Hematopoietic multipotent progenitor cell (in vitro differentiated cells): ENCODE measurements at regions not wholly inside any gene's neighbourhood (a gene's known extent, or its start where the extent isn't known, plus 50 kb on each side); places are given as distances from the start of the nearest gene placed in this dataset.
"Not testable (repeated sequence)": the region's sequence is repeated elsewhere in the genome, so short reads cannot be mapped to it uniquely, and the experiment has no call there.

Source experiments
- DNase-seq, 3 donors: peaks; one replicate each; pipeline ENCODE4 v3.0.0-alpha.2; 2011 to 2015; ENCODE audit warnings: low read depth in 2 of 3, low spot score in 2 of 3

DNA sequence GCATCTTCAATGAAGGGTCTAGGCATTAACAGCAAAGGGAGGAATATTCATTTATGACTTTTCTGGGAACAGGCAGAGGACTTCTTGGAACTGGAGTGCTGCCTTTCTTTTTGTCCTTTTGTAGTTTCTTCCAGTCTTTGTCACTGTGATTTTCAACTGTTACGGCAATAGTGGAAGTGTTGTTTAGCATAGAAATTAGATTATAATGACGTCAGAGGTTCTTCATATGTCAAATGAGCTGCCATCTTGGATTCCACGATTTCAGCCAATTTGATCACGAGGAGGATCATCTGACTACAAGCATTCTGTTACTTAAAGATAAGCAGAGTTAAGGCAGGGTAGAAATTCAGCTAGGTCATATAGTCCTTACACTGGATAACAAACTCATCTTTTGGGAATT, 239.0 kb downstream of the NEBL start:
- DNase-seq: no peak

DNA sequence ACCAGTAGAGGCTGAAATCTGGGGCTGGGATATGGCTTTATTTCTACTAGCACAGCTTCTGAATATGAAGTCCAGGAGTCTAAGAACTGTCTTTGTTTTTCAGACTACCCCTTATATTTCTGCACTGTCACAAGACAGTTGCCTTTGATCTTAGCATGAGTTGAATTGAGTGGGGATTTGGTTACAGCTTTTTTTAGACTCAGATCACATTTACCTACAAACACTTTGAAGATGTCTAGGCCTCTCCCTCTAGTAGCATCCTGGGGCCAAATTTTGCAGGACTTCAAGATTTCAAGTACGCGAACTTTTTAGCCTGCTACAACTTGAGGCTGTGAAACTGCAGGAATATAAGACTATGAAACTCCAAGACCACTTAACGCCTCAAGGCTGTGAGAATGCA, 240.2 kb downstream of the NEBL start:
- DNase-seq: no peak

DNA sequence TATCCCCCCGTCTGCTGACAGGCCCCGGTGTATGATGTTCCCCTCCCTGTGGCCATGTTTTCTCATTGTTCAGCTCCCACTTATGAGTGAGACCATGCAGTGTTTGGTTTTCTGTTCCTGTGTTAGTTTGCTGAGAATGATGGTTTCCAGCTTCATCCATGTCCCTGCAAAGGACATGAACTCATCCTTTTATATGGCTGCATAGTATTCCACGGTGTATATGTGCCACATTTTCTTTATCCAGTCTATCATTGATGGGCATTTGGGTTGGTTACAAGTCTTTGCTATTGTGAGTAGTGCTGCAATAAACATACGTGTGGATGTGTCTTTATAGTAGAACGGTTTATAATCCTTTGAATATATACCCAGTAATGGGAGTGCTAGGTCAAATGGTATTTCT, 244.7 kb downstream of the NEBL start:
- DNase-seq: not testable (repeated sequence)

DNA sequence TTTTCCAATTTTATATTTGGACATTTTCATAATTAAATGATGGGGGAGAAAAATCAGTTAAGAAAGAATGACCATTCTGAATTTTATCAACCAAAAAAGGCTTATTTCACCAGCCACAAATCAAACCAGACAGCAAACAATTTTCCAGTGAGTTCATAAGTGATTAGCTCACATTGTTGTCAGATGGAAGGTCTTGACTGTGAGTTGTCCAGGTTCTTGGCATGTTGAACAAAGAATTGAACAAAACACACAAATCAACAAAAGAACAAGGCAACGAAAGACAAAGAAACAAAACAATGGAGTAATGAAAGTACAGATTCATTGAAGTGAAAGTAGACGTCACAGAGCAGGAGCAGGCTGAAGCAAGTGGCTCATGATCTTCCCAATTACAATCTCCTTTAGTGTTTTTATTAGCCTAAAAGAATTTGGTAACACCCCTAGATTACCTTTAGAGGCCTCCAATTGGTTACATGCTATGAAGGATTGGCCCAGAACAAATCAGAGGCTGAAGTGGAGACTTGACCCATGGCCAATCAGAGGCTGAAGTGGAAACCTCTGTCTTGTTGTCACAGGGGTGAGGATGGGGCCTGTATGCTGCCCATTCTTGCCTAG, 248.7 kb downstream of the NEBL start:
- no peak for DNase-seq

DNA sequence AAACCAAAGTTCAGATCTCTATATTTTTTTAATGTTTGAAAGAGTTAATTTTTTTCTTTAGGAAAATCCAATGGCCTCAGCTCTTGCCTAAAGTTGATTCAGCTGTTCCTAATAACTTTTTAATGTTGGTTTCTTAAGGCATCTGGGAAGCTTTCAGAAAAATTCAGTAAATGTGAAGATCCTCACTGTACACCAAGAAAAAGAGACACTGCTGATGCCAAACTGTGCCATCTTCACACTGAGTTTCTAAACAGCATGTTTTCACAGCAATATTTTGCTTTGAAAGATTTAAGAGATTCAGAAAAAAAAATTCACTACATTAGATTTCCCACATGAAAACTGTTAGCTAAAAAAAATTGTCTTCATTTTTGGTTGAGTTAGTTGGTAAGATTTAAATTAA, 249.4 kb downstream of the NEBL start:
- DNase-seq: no peak

DNA sequence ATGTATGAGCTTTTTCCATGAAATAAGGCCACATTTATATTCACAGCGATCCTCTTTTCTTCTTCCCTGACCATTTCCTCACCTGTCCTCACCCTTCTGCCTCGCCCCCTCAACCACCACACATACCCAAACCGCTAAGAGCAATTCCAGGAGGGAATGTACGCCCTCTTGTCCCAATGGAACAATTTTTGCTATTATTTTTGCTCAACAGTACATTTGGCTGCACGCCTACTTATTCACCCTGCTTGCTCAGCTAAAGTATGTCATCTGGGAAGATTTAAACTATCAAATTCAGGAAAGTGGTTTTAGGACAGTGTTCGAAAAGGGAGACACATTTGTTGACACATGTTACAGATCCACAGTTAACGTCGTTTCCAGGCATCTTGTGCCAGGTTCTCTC, 252.7 kb downstream of the NEBL start:
- no peak for DNase-seq

DNA sequence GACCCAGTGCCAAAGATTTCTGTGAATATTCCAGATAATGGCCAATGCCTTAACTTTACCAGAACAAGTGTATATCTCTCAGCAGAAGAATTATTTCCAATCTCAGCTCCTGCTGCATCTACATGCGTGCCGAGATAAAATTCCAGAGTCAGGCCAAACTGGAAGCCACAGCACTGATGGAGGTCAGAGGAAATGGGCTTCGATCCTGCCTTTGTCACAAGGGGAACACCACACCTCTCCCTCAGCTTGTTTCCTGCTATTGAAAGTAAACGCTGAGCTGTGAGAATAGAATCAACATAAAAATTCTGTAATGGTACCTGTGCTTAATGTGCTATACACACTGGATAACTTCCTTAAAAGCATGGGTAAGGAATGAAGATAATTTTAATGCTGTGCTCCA, 255.5 kb downstream of the NEBL start:
- DNase-seq: no peak

DNA sequence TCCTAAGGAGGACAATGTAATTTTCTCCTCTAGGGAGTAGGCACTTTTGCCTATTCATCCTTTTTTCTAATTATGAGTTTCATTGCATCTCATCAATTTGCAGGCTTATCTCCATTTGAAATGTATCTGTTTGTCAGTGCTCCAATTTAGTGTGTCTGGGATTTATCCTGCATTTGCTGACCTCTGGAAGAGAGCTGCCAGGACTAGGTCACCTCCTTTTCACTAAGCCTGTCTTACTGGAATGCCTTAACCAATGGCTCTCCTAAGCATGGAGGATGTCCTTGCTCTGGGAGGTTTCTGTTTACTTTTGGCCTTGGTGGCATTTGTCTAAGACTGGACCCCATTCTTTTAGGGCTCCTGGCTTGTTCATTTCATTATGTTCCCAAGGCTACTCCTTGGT, 261.5 kb downstream of the NEBL start:
- no peak for DNase-seq

DNA sequence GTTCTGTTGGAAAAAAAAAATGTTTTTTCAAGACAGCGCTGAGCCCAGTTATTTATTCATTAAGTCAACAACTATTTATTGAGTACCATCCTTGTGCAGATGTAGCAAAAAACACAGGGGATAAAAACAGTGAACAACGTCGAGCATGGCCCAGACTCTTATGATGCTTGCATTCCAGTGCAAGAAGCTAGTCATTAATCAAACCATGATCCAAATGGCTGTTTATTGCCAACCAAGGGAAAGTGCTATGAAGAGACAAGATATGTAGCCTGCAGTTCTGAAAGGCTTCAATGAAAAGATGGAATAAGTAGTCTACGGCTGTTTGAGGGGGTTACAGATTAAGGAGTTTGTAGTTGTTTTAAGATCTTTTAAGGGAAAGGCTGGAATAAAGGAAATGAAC, 262.3 kb downstream of the NEBL start:
- DNase-seq: no peak

DNA sequence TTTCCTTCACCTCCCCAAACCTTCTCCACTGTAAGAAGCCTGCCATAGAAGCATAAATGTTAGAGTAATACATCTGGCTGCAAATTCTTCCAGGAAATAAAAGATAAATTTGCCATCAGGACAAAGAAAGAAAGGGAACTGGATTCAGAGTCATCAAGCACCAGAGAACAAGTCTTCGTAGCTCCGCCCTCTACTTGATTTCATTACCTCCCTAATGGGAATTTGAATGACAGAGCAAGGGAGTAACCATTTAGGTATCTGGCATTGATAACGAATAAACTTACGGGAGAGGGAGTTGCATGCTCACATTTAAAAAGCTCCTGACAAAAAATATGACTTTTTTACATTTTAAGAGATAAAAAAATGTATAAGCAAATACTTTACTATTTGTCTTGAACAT, 263.4 kb downstream of the NEBL start:
- DNase-seq: no peak

DNA sequence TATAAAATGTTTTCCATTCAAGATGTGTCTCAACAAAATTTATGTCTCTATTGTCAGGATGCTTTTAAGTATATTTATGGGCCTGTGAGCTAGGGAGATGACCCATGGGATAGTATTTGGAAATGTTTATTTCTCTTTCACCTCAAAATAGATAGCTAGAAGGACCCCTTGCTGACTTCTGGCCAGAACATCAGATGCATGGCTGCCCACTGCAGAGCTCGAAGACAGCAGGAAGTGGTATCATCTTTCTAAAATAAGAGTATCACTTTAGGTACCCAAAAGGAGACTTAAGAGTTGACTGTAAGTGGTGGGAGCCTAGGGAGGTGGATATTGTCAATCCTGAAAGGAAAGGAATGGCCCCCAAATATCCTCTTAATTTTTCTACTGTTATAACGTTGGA, 264.4 kb downstream of the NEBL start:
- no peak for DNase-seq

DNA sequence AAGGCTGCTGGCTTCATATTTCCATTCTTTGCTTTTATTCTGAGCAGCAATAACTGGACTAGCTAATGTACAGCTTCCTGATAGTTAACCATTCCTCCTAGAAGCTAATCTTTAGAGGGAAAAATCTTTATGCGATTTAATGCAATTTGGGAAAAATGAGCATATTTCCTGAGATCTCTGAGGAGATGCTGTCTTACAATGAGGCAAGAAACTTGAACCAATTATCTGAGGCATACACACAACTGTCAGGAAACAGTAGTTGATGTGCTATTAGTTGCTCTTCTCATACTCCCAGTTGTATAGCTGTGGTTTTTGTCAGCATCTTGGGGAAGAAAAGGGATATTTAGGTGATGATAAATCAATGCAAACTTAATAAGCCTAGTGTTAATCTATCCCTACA, 265.9 kb downstream of the NEBL start:
- no peak for DNase-seq

DNA sequence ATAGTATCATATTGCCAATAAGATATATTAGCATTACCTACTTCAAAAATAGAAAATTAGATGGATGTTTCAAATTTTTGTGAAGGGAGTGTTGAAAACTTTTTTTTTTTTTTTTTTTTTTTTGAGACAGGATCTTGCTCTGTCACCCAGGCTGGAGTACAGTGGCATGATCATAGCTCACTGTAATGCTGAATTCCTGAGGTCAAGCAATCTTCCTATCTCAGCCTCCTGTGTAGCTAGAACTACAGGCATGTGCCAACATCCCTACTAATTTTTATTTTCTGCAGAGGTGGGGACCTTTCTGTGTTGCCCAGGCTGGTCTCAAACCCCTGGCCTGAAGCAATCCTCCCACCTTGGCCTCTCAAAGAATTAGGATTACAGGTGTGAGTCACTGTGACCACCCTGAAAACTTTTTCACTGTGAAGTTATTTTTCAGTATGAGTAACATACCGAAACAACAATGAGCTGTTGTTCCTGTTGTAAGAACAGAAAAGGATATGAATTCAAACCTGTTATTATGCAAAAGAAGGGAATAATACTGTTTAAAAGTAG, 266.9 kb downstream of the NEBL start:
- no peak for DNase-seq

DNA sequence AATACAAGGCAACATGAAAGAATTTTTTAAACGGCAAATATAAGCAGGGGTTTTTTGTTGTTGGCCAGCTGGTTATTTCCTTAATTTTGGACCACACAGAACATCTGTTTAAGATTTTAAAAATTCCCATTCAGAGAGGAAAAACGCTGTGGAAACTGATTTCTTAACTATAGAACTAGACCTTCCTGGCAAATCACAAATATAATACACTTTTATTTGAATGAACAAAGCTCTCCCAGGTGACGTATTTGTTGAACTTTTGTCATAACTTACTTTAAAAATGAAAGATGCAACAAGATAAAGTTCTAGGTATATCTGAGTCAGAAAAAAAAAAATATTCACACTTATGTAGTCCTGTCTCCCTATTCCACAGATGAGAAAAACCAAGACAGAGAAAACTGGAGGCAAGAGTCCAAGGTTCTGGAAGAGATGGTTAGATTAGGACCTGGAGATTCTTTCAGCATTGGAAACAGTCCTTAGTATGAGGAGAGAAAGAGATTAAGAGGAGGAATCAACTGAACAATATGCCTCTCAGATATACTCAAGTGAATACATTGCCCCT, 269.1 kb downstream of the NEBL start:
- no peak for DNase-seq

DNA sequence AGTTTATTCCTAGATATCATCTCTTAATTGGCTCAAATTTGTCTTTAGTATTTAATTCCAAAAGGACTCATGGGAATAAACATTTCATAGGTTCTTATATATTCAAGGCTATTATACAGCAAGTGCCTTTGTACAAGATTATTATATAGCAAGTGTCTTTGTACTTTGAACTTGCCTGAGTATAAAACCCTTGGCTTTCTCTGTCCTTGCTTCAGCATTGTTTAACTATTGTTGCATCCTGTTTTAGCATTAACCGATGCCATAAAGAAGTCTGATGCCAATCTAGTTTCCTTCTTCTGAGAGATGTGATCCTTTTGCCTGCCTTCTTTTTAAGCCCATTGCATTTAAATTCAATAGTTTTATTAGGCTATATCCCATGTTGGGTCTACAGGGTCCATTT, 270.0 kb downstream of the NEBL start:
- DNase-seq: no peak

DNA sequence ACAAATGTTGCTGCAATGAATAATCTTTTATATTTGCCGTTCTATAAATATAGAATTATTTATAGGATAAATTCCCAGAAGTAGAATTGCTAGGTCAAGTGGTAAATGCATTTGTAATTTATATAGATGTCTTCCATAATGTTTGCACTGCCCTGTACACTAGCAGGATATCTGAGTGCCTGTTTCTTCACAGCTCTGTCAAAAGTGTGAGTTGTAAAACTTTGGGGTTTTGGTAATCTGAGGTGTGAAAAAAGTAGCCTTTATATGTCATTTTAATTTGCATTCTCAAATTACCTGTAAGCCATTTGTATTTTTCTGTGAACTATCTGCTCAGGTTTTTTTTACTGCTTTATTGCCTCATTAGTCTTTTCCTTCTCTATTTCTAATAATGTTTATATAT, 271.2 kb downstream of the NEBL start:
- no peak for DNase-seq

DNA sequence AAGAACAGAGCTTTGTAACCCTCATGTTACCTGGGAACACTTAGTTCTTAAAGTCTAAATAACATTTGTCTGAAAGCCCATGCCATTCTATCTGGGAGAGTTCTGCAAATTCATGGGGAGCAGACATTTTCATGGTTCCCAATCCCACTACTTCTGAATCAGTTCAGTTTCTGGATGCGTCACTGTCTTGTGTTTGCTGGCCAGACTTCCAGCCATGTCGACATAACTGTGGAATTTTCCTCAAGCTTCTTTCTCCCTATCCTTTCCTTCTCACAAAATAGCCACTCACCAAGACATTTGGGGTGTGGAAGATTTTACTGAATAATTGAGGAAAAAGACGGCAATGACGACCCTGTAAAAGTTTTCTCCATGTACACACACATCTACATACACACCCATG, 272.5 kb downstream of the NEBL start:
- no peak for DNase-seq

DNA sequence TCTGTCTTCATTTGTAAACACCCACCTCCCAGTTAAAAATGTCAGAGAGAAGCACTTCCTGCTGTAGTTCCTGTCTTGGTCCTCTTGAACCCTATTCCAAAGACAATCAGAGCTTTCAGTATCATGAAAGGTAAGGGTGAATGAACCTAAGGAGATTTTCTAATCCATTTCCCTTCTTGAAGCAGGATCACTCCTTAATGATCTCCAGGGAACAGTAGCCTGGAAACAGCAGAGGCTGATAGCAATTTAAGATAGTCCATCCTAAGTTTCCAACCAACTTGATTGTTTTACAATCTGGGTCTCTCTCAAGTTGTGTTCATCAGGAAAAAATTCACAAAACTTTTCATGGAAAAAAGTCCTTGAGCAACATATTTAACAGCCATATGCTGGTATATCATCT, 273.6 kb downstream of the NEBL start:
- no peak for DNase-seq

DNA sequence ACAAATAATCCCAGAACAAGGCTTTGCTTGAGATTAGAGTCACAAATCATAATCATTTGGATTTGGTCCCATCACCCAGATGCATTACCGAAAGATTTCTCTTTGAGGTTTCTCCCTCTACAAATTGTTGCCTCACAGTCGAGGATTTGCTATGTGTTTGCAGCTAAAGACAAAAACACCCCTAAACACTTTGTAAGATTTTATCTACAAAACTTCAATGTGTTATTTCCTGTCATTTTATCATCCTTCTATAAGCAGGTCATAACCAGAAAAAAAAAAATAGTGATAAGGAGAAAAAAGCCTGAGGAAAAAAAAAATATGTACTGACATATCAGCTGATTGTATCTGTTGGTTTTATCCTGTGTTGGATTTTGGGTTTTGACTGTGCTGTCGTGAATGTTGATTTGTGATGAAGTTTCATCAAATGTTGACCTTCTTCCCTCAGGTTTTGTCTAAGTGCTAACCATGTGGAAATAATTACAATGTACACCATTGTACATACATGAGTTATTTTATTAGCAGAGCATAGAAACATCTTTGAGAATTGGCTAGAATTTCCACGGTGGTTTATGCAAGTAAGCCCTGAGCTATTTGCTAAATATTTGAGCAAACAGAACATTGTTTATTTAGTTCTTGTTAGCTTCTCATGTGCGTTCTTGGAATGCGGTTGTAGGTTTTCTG, 274.4 kb downstream of the NEBL start:
- DNase-seq: peak in 1 of 3 donors; percentile 31

DNA sequence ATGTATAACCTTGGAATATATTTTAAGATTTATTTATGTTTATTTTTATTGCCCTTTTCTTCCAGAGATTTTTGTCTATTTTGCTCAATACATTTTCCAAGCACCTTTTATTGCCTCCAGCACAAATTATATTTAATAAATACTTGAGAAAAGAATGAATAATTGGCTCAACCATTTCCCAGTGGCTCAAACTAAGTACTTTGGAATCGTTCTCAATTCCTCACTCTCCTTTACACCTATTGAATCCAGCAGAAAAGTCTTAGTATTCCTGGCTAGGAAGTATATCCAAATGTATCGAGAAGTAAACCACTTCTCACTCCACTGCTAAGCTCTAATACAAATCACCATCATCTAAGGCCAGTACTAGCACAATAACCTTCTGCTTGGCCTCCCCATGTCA, 276.1 kb downstream of the NEBL start:
- DNase-seq: no peak

DNA sequence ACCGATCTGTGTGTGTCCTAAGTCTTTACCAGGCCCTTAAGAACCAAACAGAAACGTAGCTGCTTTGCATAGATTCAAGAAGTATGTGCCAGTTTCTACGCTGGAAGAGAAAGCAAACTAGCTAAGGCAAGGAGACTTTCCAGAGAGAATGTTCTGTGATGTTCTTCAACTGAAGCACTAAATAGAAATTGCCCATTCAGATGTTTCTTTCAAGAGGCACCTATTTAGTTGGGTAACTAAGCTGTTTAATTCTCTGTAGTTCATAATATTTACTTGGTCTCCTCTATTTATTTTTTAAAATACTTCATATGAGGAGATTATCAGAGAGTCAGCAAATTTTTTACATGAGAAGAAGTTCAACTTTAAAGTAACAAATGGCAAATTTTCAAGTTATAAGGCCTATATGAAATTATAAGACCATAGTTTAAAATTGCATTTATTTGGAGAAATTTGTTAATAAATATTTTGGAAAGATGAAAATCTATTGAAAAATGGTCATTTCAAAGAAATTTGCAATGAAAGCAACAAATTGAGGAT, 279.0 kb downstream of the NEBL start:
- no peak for DNase-seq
